ENCODE measurements at regions not wholly inside any gene's neighbourhood (a gene's known extent, or its start where the extent isn't known, plus 50 kb on each side); places are given as distances from the start of the nearest gene placed in this dataset.
"Not testable (repeated sequence)": the region's sequence is repeated elsewhere in the genome, so short reads cannot be mapped to it uniquely, and the experiment has no call there.

DNA sequence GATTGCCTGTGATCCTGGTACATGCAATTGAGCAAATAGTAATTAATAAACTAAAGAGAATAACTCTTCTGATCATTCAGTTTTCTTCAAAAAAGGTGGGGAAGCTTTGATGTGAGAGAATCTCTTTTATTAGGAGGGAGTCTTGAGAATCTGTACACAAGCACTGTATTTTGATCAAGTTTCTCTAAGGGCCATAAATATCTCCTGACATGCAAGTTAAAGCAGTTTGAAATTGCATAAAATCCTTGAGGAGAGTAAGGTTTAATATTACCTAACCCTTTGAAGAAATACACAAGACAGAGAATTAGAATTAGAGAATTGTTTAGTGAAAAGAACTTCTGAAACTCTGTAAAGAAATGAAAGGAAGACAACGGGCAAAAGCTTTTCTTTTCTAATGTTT is 326.9 kb downstream of the FAT4 start:
- Histone ChIP-seq H3K27me3 (no peaks in the 10 kb centered on the region; the same call in 1 of the 2 replicates), H3K9me3 (replicated peaks) (no peaks in the 10 kb centered on the region), H3K27ac (no peak overlapping the region), H3K36me3 (no peaks in the 10 kb centered on the region), H3K4me3 (no peak overlapping the region), H3K4me1 (no peaks in the 10 kb centered on the region)
- DNase-seq: no peak

DNA sequence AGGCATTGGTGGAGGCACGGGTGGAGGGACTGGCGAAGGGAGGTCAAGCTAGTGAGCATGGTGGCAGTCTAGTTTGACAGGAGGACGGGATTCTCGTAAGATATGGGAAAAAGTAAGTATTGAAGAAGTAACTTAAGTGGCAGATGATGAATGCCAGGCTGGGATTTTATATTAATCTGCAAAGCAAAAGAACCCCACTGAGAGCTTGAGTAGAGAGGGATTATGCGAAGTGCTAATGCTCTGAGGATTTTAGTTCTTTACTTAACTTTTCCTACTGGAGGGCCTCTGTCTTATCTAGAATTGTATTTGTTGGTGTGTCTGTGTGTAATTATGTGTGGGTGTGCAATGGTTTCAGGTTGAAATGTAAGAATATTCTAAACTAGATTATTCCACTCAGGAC is 327.9 kb downstream of the FAT4 start:
- DNase-seq: no peak
- H3K36me3 ChIP-seq: no peaks in the 10 kb centered on the region
- no peaks in the 10 kb centered on the region; the same call in 1 of the 2 replicates for H3K27me3 ChIP-seq
- no peaks in the 10 kb centered on the region for H3K9me3 ChIP-seq (replicated peaks)
- H3K4me3 ChIP-seq: no peak overlapping the region
- H3K4me1 ChIP-seq: no peaks in the 10 kb centered on the region
- no peak overlapping the region for H3K27ac ChIP-seq

DNA sequence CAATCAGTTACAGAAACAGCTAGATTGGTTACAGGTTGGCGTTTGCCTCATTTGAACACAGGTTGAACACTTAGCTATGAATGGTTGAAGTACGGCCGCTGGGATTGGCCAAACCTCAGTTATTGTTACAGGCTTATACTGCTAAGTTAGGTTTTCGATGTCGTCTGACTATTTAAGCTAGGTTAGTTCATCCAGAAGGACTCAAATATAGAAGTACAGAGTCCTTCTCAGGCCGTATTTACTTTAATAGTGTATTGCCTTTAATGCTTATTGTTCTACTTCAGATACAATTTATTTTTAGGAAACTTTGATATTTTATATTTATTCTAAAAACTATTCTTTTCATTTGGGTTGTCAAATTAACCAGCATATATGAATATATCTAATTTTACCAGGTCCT is 334.7 kb downstream of the FAT4 start:
- no peak overlapping the region for H3K4me3 ChIP-seq
- no peaks in the 10 kb centered on the region for H3K4me1 ChIP-seq
- H3K36me3 ChIP-seq: no peaks in the 10 kb centered on the region
- no peaks in the 10 kb centered on the region for H3K27me3 ChIP-seq
- H3K9me3 ChIP-seq (replicated peaks): no peaks in the 10 kb centered on the region
- H3K27ac ChIP-seq: no peak overlapping the region
- no peak for DNase-seq

DNA sequence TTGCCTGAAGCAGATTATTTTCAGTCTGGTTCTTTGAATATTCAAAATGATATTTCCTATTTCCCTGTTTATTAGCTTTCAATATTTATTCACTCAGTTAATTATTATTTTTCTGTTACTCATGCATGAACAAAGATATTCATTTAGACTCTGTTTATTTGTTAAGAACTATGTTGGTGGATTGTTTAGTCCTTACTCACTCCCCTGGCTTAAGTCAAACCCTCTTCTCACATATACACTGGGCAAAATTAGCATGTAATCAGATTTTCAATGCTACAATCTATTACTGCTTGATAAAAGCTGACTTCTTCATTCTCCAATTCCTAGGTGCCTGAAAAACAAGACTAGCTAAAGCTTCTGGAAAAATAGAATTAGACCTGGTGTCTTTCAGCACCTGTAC is 335.8 kb downstream of the FAT4 start:
- Histone ChIP-seq H3K27ac (no peak overlapping the region), H3K4me3 (no peak overlapping the region), H3K36me3 (no peaks in the 10 kb centered on the region), H3K4me1 (no peaks in the 10 kb centered on the region), H3K9me3 (replicated peaks) (no peaks in the 10 kb centered on the region), H3K27me3 (no peaks in the 10 kb centered on the region)
- no peak for DNase-seq

DNA sequence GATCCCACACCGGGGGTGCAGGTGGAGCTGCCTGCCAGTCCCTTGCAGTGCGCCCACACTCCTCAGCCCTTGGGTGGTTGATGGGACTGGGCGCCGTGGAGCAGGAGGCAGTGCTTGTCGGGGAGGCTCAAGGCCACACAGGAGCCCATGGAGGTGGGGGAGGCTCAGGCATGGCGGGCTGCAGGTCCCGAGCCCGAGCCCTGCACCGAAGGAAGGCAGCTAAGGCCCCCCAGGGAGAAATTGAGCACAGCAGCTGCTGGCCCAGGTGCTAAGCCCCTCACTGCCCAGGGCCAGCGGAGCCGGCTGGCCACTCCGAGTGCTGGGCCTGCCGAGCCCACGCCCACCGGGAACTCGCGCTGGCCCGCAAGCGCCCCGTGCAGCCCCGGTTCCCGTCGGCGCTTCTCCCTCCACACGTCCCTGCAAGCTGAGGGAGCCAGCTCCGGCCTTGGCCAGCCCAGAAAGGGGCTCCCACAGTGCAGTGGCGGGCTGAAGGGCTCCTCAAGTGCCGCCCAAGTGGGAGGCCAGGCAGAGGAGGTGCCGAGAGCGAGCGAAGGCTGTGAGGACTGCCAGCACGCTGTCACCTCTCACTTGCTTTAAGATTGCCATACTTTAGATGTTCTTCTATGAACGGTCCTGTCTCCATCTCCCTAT is 337.1 kb downstream of the FAT4 start:
- DNase-seq; H3K4me1 ChIP-seq; H3K4me3 ChIP-seq; H3K36me3 ChIP-seq; H3K27me3 ChIP-seq; H3K27ac ChIP-seq; H3K9me3 ChIP-seq (replicated peaks): not testable (repeated sequence)

DNA sequence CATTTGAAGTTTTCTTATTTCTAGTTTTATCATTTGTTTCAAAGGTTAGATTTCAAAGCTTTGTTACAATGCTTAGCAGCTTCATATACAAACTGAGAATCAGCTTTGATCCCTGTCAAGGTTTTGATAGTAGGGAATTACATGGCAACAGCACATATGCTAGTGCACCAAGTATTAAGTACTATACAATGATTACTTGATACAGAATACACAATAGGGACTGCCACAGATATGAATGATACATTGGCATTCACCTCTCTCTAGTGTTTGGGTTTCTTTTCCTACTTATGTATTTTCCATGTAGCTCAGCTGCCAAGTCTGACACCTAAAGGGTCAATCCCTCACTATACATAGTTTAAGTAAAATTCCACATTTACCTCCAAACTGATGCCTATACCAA is 344.0 kb downstream of the FAT4 start:
- Histone ChIP-seq H3K27me3 (no peaks in the 10 kb centered on the region; the same call in 1 of the 2 replicates), H3K36me3 (no peaks in the 10 kb centered on the region), H3K4me3 (no peak overlapping the region), H3K4me1 (no peaks in the 10 kb centered on the region), H3K9me3 (replicated peaks) (no peaks in the 10 kb centered on the region), H3K27ac (no peak overlapping the region)
- DNase-seq: no peak

DNA sequence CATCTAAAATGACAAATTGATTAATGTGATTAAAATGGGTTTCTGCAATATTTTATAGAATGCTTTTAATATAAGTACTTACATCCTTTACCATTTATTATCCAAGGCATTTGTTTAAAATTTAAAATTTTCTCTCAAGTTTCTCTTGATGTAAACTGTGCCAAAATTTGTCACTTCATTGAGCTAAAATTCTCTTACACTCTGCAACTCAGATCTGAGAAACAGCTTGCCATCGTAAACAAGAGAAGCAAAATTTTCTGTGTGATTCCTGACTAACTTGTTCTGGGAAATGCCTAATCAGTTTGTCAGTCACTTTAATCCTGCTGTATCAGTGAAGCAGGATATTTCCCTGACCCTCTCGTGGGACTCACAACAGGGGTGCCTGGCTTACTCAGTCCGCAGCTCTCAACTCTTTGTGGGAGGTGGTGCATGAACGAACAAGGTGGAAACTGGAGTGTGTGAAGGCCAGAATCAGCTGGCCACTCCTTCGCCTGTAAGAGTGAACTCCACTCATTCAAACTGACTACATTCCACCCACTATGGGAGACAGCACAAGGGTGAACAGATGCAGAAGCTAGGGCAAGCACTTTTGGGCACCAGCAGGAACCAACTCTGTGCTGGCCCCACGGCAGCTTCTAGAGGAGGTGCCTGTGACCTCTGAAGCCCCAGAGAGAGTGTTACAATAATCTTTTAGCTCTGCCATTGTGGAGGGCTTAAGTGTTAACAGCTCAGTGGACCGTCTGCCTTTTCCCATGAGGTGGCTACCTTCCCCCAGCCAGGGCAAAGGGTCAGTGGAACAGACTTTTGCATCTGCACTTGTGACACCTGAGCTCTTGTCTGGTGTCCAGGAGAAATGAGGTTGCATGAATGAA is 349.4 kb downstream of the FAT4 start:
- no peak for DNase-seq
- Histone ChIP-seq H3K27me3 (no peaks in the 10 kb centered on the region), H3K9me3 (replicated peaks) (no peaks in the 10 kb centered on the region), H3K27ac (no peak overlapping the region), H3K36me3 (no peaks in the 10 kb centered on the region), H3K4me1 (no peaks in the 10 kb centered on the region; the same call in 1 of the 2 replicates), H3K4me3 (no peak overlapping the region)

DNA sequence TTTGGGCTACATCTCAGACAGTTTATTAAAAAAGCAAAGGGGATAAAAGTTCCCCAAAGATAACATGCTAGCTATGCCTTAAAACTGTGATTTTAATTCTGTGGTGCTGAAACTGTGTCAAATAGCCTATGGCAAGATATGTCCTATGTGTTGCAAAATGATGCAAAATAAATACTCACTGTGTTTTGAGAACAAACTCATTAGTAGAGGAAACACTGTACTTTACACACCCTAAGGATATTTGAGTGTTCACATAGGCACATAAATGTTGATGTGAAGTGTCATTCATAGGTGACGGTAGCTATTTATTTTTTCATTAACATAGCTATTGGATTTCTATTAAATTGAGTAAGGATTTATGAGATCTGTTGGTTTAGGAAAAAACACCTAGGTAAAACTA is 351.9 kb downstream of the FAT4 start:
- H3K9me3 ChIP-seq (replicated peaks): no peaks in the 10 kb centered on the region

DNA sequence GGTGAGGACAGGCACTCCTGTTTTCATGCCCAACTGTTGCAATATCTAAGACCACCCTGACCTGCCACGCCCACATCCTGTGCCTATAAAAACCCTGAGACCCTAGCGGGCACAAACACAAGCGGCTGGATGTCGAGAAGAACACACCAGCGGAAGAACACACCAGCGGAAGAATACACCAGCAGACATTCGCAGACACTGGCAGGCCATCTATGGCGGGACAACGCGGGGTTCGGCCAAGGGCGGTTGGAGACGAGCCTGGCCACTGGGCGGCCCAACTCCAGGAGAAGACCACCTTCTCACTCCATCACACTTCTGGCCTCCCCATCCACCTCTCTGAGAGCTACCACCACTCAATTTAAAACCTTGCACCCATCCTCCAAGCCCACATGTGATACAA is 361.4 kb downstream of the FAT4 start:
- H3K36me3 ChIP-seq: no peaks in the 10 kb centered on the region
- H3K4me1 ChIP-seq: no peaks in the 10 kb centered on the region; the same call in 1 of the 2 replicates
- H3K27me3 ChIP-seq: no peaks in the 10 kb centered on the region
- no peak overlapping the region for H3K27ac ChIP-seq
- no peak for DNase-seq
- H3K4me3 ChIP-seq: no peak overlapping the region
- no peaks in the 10 kb centered on the region for H3K9me3 ChIP-seq (replicated peaks)

More for the DNA sequence above, 351.9 kb downstream of the FAT4 start:
- no peak overlapping the region for H3K4me3 ChIP-seq
- no peak overlapping the region for H3K27ac ChIP-seq
- no peaks in the 10 kb centered on the region; the same call in 1 of the 2 replicates for H3K4me1 ChIP-seq
- DNase-seq: no peak
- no peaks in the 10 kb centered on the region for H3K36me3 ChIP-seq
- no peaks in the 10 kb centered on the region for H3K27me3 ChIP-seq

DNA sequence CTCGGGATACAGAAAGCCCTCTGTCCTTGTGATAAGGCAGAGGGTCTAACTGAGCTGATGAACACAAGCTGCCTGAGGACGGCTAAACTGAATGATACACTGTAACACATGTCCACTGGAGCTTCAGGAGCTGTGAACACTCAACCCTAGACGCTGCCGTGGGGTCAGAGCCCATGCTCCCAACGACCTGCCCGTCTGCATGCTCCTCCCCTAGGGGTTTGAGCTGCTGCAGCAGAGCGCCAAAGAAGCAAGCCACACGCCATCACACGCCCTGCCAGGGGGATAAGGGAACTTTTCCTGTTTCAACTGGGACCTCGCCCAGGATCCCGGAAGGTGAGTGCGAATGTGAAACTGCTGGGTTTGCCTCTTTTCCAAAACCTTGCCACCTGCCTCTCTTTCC is 361.8 kb downstream of the FAT4 start:
- Histone ChIP-seq H3K27me3 (no peaks in the 10 kb centered on the region), H3K27ac (no peak overlapping the region), H3K4me1 (peaks cover 3% of the 10 kb centered on the region; the same call in 1 of the 2 replicates), H3K4me3 (no peak overlapping the region), H3K9me3 (replicated peaks) (no peaks in the 10 kb centered on the region), H3K36me3 (no peaks in the 10 kb centered on the region)
- no peak for DNase-seq

DNA sequence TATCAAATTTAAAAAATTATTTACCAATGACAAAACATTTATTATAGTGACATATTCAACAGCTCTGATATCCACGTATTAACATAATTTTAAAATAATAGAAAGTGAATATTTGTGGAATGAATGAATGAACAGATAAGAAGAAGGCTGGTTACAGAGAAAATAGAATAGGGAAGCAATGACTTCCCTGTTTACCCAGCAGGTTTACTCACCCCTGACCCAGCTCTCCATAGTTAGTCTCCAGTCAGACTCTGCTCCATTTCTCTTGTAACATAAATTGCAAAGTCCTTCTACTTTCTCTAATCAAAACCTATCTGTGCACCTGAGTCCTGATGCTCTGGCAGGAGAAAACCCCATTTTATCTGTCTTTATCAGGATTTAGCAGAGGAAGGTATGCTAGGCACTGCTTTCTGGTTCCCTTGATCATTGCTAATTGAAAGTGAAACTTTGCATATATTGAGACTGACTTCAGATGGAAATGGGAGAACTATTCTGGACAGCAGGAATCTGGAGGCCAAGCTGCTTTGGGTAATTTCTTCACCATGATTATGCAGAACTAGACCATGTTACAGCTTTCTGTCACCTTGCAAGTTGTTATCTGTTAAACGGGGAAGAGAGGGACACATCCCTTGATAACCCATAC is 363.0 kb downstream of the FAT4 start:
- H3K4me1 ChIP-seq: peaks cover 5% of the 10 kb centered on the region; the same call in 1 of the 2 replicates
- no peaks in the 10 kb centered on the region for H3K36me3 ChIP-seq
- no peaks in the 10 kb centered on the region for H3K9me3 ChIP-seq (replicated peaks)
- no peak for DNase-seq
- H3K27ac ChIP-seq: no peak overlapping the region
- H3K27me3 ChIP-seq: no peaks in the 10 kb centered on the region
- H3K4me3 ChIP-seq: no peak overlapping the region

DNA sequence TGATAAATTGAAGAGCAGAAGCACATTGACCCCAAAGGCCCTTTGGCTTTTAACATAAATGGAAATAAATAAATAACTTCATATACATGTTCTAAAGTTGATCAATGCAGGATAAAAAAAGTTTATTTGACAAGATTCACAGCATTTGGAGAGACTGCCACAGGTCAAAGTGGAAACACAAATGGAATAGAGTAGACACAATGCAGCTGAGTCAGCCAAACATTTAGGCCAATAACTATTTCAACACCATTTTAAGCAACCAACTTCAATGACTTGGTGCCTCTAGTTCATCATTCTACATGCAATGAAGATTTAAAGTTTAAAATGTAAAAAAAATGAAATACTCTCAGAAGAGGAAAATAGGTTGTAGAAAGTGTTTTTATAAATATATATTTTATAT is 365.2 kb downstream of the FAT4 start:
- Histone ChIP-seq H3K4me1 (peaks cover 5% of the 10 kb centered on the region; the same call in 1 of the 2 replicates), H3K36me3 (no peaks in the 10 kb centered on the region), H3K27me3 (no peaks in the 10 kb centered on the region), H3K9me3 (replicated peaks) (no peaks in the 10 kb centered on the region), H3K4me3 (no peak overlapping the region), H3K27ac (no peak overlapping the region)
- DNase-seq: no peak

DNA sequence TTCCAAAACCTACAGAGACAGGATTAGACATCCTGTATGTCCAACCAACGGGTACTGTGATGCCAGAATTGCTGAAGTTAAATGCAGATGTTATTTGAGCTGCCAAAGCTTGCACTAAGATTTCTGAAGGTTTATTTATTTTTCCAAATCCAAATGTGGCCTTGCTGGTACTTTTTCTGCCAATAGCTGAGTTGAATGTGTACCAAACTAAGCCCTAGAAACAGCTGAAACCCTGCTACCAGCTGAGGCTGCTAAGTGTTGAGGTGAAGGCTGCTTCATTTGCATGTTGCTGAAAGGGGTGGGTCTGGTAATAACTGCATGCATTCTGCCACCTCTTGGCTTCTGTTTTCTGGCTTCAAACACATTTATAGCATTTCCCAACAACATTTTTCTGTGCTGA is 366.5 kb downstream of the FAT4 start:
- H3K4me1 ChIP-seq: peaks cover 5% of the 10 kb centered on the region; the same call in 1 of the 2 replicates
- H3K27ac ChIP-seq: no peak overlapping the region
- no peaks in the 10 kb centered on the region for H3K27me3 ChIP-seq
- H3K9me3 ChIP-seq (replicated peaks): no peaks in the 10 kb centered on the region
- no peak overlapping the region for H3K4me3 ChIP-seq
- no peaks in the 10 kb centered on the region for H3K36me3 ChIP-seq
- peak; percentile 58 to 74 for DNase-seq

DNA sequence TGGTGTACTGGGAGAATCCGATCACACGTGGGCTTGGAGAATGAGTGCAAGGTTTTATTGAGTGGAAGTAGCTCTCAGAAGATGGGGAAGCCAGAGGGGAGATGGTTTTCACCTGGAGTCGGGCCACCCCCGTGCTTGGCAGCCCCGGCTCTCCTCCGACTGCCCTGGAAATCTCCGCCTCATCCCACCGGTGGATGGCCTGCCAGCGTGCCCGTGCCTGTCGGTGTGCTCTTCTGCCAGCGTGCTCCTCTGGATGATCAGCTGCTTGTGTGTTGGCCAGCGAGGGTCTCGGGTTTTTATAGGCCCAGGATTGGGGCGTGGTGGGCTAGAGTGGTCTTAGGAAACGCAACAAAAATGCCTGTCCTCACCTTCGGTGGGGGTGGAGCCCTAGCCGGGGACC is 368.0 kb downstream of the FAT4 start:
- Histone ChIP-seq H3K4me1 (peaks cover 5% of the 10 kb centered on the region; the same call in 1 of the 2 replicates), H3K9me3 (replicated peaks) (no peaks in the 10 kb centered on the region), H3K36me3 (no peaks in the 10 kb centered on the region), H3K27me3 (no peaks in the 10 kb centered on the region), H3K27ac (no peak overlapping the region), H3K4me3 (no peak overlapping the region)
- no peak for DNase-seq

DNA sequence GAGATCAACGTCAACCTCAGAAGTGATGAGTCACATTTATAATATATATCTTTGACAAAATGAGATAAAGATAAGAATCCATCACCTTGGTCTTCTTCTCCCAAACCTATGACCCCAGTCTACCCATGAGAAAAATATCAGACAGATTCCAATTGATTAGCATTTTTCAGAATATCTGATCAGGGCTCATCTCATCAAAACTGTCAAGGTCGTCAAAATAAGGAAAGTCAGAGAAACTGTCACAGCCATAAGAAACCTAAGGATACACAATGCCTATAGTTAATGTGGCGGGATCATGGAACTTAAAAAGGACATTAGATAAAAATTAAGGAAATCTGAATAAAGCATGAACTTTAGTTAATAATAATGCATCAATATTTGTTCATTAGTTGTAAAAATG is 374.1 kb downstream of the FAT4 start:
- Histone ChIP-seq H3K27ac (no peak overlapping the region), H3K4me1 (no peaks in the 10 kb centered on the region), H3K4me3 (no peak overlapping the region), H3K9me3 (replicated peaks) (no peaks in the 10 kb centered on the region), H3K27me3 (no peaks in the 10 kb centered on the region), H3K36me3 (no peaks in the 10 kb centered on the region)
- DNase-seq: no peak

Data from SJCRH30 (cell line).